Heart right ventricle (tissue), 16 donors: ENCODE measurements at regions not wholly inside any gene's neighbourhood (a gene's known extent, or its start where the extent isn't known, plus 50 kb on each side); places are given as distances from the start of the nearest gene placed in this dataset.

Experiments used
- ATAC-seq, 8 donors: fragments of 200-7000 bp; cut with Tn5 transposase; one replicate each; pipeline ENCODE4 v1.9.1; 2020; ENCODE audit warnings: mild to moderate bottlenecking in 8 of 8, moderate library complexity in 8 of 8, moderate number of reproducible peaks in 1 of 8
- DNase-seq, 2 donors: peaks; one replicate each; pipeline ENCODE4 v3.0.0-alpha.2; 2020
- H3K27ac ChIP-seq, 10 donors: fragments of 200-600 bp; sonication (generic) in 2 of 10; one replicate each; pipeline versions ENCODE4 v1.5.0 to v1.8.0; 2020 to 2022; ENCODE audit warnings: mild to moderate bottlenecking in 3 of 10
- H3K27me3 ChIP-seq, 7 donors: fragments of 200-600 bp; one replicate each; pipeline ENCODE4 v1.8.0; 2021 to 2022; ENCODE audit warnings: mild to moderate bottlenecking in 2 of 7
- H3K36me3 ChIP-seq, 9 donors: fragments of 200-600 bp; sonication (generic) in 1 of 9; one replicate each; pipeline versions ENCODE4 v1.5.0 to v1.8.0; 2020 to 2022; ENCODE audit warnings: mild to moderate bottlenecking in 2 of 9
- H3K4me1 ChIP-seq, 9 donors: fragments of 200-600 bp; sonication (generic) in 1 of 9; one replicate each; pipeline versions ENCODE4 v1.5.0 to v1.8.0; 2020 to 2022; ENCODE audit warnings: mild to moderate bottlenecking in 4 of 9
- H3K4me3 ChIP-seq, 10 donors: fragments of 200-600 bp; sonication (generic) in 2 of 10; one replicate each; pipeline versions ENCODE4 v1.5.0 to v1.8.0; 2020 to 2022; ENCODE audit warnings: mild to moderate bottlenecking in 7 of 10, moderate library complexity in 2 of 10
- H3K9me3 ChIP-seq, 11 donors: fragments of 200-600 bp in 10 of 11; sonication (generic) in 2 of 11; one replicate each; pipeline versions ENCODE4 v1.5.0 to v1.8.0; 2013 to 2022; ENCODE audit warnings: mild to moderate bottlenecking in 2 of 11, control low read depth in 1 of 11, moderate library complexity in 1 of 11
- CTCF ChIP-seq, 9 donors: fragments of 200-600 bp; sonication (generic) in 2 of 9; IDR thresholded peaks; one replicate each; pipeline versions ENCODE4 v1.5.0 to v1.8.0; 2021 to 2022; ENCODE audit warnings: antibody characterized with exemption in 9 of 9, mild to moderate bottlenecking in 5 of 9, moderate library complexity in 1 of 9
- WGBS, 2 donors: extraction: QIAGEN DNeasy Blood & Tissue Kit; methylation state at CpG; one replicate each; pipeline ENCODE4 v1.1.7; 2013; ENCODE audit warnings: inconsistent platforms in 1 of 2; 5-methylcytosine and 5-hydroxymethylcytosine counted together
- intact Hi-C, 10 donors: fragments of 100-400 bp; cut with DNase I; formaldehyde crosslinking; loops; one replicate each; pipeline versions ENCODE4 v1.11.1 to v1.14.2; 2022
- donor health status: Arrhythmogenic right ventricular cardiomyopathy.
- donor health status: ischemic (EF 13 %, LVEDD 7.1; RV severe dilation, severe dysfunction).
- donor health status: healthy with polysubstance abuse.
- donor health status: DM: no; HTN: yes; CAD: no.
- donor health status: DM: no; HTN: no; CAD: no.
- donor health status: ischemic (EF 25% LVEDD 6.9; RV normal size, moderate dysfunction).
- donor health status: ischemic (EF 25% LVEDD 5.7; RV mildly dilated, moderate dysfunction).
- donor health status: healthy.
- donor health status: DM: yes; HTN: yes; CAD: no.
- donor health status: Ischemic cardiomyopathy.
- donor health status: ischemic (EF 35%, LVEDD 5.7; RV mildly dilated, moderate dysfunction).
- donor health status: nonischemic (EF 11% LVEDD 7.7; RV severe dilation, severe dysfunction).
- donor health status: DM: yes; HTN: yes; CAD: no.
- donor health status: PGD.
- donor health status: ischemic (EF 29% LVEDD 5.4; RV normal size, mild dysfunction).
- donor health status: nonischemic (EF 23%, LVEDD 6.1; RV moderate dilation, normal function).

DNA sequence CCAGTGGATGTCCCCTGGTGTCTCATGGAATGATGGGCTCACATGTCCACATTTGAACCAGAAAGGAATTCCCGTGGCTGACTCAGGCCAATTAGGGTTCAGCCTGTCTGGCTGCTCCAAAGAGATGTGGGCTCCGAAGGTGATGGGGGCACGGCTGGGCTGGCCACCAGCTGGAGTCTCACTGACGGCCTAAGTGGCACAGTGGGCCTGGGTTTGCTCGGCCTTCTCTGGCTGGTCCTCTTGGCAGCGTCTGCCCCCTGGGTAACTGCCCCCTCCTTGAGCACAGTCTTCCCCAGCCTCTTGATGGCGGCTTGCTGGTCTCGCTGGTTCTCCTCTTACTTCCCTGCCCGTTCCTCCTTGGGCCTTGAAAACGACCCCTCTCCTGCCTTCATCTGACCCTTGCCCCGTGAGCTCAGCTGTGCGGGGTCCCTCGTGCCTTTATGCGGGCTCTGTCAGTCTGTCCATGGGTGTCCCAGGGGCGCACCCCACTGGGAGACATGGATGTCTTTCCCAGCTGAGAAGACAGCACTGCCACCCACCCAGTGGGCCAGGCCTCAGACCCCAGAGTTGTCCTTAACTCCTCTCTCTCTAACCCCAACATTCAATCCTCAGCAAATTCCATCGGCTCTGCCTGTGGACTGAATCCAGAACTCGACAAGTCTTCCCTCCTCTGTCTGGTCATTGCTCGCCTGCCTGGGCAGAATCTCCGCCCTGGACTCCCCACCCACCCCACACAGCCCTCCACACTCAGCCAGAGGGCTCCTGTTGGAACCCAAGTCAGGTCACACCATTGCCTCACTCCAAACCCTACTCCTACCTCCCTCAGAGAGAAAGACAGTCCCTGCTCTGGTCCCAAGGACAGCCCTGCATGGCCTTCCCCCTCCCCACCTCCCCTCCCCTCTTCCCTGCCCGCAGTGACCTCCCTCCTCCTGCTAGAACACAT lies 78.7 kb downstream of the CEBPB start:
- H3K9me3 ChIP-seq: no peaks in the 10 kb centered on the region
- intact Hi-C loops: loop anchor here in 3 of 10 donors (5.0 to 10.0 kb wide), 3 partner anchors 75 to 185 kb away; partner anchors contain the start of gene CEBPB (in 2 of the 3)
- no peaks in the 10 kb centered on the region for H3K27me3 ChIP-seq
- peak overlapping the region in 1 of 10 donors; percentile 96 for H3K27ac ChIP-seq
- DNase-seq (no peak), ATAC-seq (no peak)
- no peak overlapping the region for H3K4me3 ChIP-seq
- H3K4me1 ChIP-seq: peaks cover 0 to 87% (median 8%) of the 10 kb centered on the region in 9 donors
- H3K36me3 ChIP-seq: no peaks in the 10 kb centered on the region
- TF ChIP-seq CTCF (IDR thresholded peaks at IDR 0.05): no peak
- WGBS, 2 donors: 90 to 91% methylated on average over 20 of the region's 20 CpGs

- ATAC-seq: no peak
- 93% methylated on average over 8 of the region's 8 CpGs for WGBS, 2 donors
- Histone ChIP-seq H3K4me3 (no peak overlapping the region), H3K9me3 (no peaks in the 10 kb centered on the region), H3K36me3 (no peaks in the 10 kb centered on the region), H3K27me3 (no peaks in the 10 kb centered on the region), H3K4me1 (peaks cover 0 to 91% (median 8%) of the 10 kb centered on the region in 9 donors), H3K27ac (peak overlapping the region in 1 of 10 donors; percentile 96)
- TF ChIP-seq CTCF (IDR thresholded peaks at IDR 0.05): no peak
- DNase-seq: no peak
- intact Hi-C loops: loop anchor here in 3 of 10 donors (10.0 kb wide), 2 partner anchors 75 to 185 kb away; partner anchors contain the start of gene CEBPB (in 1 of the 3)
Observed at GRCh38 chr20:50270034-50270395, 79.4 kb downstream of the CEBPB start.

GRCh38 chr20:50270569-50270968 lies 79.9 kb downstream of the CEBPB start:
- Histone ChIP-seq H3K36me3 (no peaks in the 10 kb centered on the region), H3K4me1 (peaks cover 0 to 90% (median 8%) of the 10 kb centered on the region in 9 donors), H3K9me3 (no peaks in the 10 kb centered on the region), H3K27ac (peak overlapping the region in 3 of 10 donors; percentile 4 to 96 (median 10)), H3K27me3 (no peaks in the 10 kb centered on the region), H3K4me3 (peak overlapping the region in 1 of 10 donors; percentile 9)
- intact Hi-C loops: loop anchor here in 3 of 10 donors (10.0 kb wide), 2 partner anchors 76 to 184 kb away; partner anchors contain the start of gene CEBPB (in 1 of the 3)
- DNase-seq (peak in 1 of 2 donors; percentile 55), ATAC-seq (peak in 4 of 8 donors; percentile 10 to 26 (median 19))
- 62 to 76% methylated on average over 19 of the region's 19 CpGs for WGBS, 2 donors
- no peak for TF ChIP-seq CTCF (IDR thresholded peaks at IDR 0.05)

- no peak overlapping the region for H3K4me3 ChIP-seq
- H3K27ac ChIP-seq: peak overlapping the region in 3 of 10 donors; percentile 4 to 96 (median 10)
- TF ChIP-seq CTCF (IDR thresholded peaks at IDR 0.05): no peak
- H3K27me3 ChIP-seq: no peaks in the 10 kb centered on the region
- H3K9me3 ChIP-seq: no peaks in the 10 kb centered on the region
- 80 to 87% methylated on average over 7 of the region's 7 CpGs for WGBS, 2 donors
- H3K4me1 ChIP-seq: peaks cover 0 to 89% (median 8%) of the 10 kb centered on the region in 9 donors
- DNase-seq: no peak
- intact Hi-C loops: loop anchor here in 3 of 10 donors (10.0 kb wide), 2 partner anchors 76 to 184 kb away; partner anchors contain the start of gene CEBPB (in 1 of the 3)
- H3K36me3 ChIP-seq: no peaks in the 10 kb centered on the region
- no peak for ATAC-seq
Observed at GRCh38 chr20:50271176-50271575, 80.5 kb downstream of the CEBPB start.
